GM12873 (cell line): ENCODE measurements at regions not wholly inside any gene's neighbourhood (a gene's known extent, or its start where the extent isn't known, plus 50 kb on each side); places are given as distances from the start of the nearest gene placed in this dataset.
A peak's percentile ranks its signal among the peaks of the same experiment; 100 is the strongest.

ENCODE experiments used
- CTCF ChIP-seq: IDR thresholded peaks from 2 replicates; pipeline ENCODE4 v1.5.1; 2012; ENCODE audit warnings: low read depth, mild to moderate bottlenecking, moderate library complexity, low read length, control low read depth; ENCODE audit not compliant: insufficient read depth; ENCODE audit errors: missing control alignments

GRCh38 chr14:89017417-89017816, 193.0 kb downstream of the TTC8 start:
- no peak for TF ChIP-seq CTCF

- no peak for TF ChIP-seq CTCF
Measured at GRCh38 chr14:89022274-89022673, 197.8 kb downstream of the TTC8 start.

GRCh38 chr14:89024691-89025090, 200.2 kb downstream of the TTC8 start:
- TF ChIP-seq CTCF, result no peak

- no peak for TF ChIP-seq CTCF
Measured at GRCh38 chr14:89025561-89026236, 201.2 kb downstream of the TTC8 start.

GRCh38 chr14:89027097-89027740, 202.8 kb downstream of the TTC8 start:
- peak; percentile 76 for TF ChIP-seq CTCF

- TF ChIP-seq CTCF, result no peak
Measured at GRCh38 chr14:89028462-89029134, 204.1 kb downstream of the TTC8 start.

GRCh38 chr14:89029961-89030694, 205.7 kb downstream of the TTC8 start:
- TF ChIP-seq CTCF, result no peak
